GM18951 (cell line): ENCODE measurements at regions not wholly inside any gene's neighbourhood (a gene's known extent, or its start where the extent isn't known, plus 50 kb on each side); places are given as distances from the start of the nearest gene placed in this dataset.
"Not testable (repeated sequence)": the region's sequence is repeated elsewhere in the genome, so short reads cannot be mapped to it uniquely, and the experiment has no call there.

Source experiments
- POLR2A ChIP-seq: IDR thresholded peaks from 4 replicates; pipeline ENCODE4 v1.6.1; 2011; ENCODE audit warnings: mild to moderate bottlenecking; ENCODE audit not compliant: insufficient read length, insufficient read depth; ENCODE audit errors: extremely low read depth
- in situ Hi-C: fragments of 300-500 bp; cut with MboI; formaldehyde crosslinking; loops from one replicate; pipeline ENCODE4 v1.12.0; 2022; ENCODE audit warnings: low sequenced_read_pairs, mixed read lengths, inconsistent platforms; ENCODE audit not compliant: unreplicated experiment

DNA sequence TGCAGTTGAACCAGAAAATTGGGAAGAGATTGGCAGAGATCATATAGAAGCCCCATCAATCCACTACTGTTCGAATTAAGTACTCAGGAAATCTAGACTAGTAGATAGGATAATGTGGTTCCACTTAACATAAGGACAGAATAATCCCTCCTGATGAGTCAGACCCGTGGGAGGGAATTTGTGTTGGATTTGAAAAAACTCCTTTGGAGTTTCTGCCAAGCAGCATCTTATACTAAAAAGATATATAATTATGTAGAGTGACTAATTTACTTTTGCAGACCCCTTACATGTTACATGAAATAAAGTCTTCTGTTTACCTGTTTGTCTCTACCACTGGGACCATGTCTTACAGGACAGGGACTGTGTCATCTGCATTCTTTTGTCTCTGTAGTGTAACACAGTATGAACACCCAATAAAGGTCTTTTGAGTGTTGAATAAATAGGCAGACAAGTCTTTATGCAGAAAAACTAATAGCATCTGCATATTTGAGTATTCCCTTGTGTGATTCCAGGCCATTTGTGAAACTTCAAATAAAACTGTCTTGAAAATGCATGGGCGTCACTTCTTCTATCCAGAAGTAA lies 122.6 kb upstream of the DNAJC10 start:
- in situ Hi-C loops, result no loop called here

DNA sequence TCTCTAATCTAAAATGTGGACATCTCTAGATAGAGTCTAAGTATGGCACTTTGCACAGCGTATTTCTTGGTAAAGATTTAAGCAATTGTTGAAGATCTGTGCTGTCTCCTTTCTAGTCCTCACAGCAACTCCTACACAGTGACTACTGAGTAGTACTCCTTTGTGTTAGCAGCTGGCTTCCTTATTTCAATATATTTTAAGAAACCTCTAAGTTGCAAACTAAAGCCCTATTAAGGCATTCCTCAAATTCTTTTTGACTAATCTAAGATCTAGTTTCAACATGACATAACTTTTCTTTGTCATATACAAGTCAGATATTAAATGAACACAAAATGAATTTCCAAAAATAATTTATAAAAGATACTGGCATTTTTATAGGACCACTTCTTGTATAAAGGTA lies 121.8 kb upstream of the DNAJC10 start:
- in situ Hi-C loops, result no loop called here
- no peak for TF ChIP-seq POLR2A

More for the DNA sequence above, 122.6 kb upstream of the DNAJC10 start:
- TF ChIP-seq POLR2A, result no peak

DNA sequence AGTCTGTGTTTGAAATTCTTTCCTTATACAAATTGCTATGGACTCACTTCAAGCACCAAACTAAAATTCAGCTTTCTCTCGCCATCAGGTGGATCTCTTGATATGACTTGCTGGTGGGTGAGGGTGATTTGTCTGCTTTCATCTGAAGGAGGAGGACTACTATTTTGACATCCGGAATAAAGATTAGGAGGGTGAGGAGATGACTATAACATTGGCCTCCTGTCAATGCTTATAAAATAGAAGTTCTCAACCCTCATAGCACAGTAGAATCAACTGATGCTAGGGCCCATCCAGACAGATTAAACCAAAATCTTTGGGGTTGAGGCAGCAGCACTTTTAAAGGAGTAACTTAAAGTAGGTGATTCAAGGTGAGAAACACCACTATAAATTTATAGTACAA lies 120.4 kb upstream of the DNAJC10 start:
- in situ Hi-C loops, result no loop called here
- TF ChIP-seq POLR2A, result no peak

GRCh38 chr2:182597570-182598295 lies 118.3 kb upstream of the DNAJC10 start:
- TF ChIP-seq POLR2A, result no peak

GRCh38 chr2:182598626-182599025 lies 117.4 kb upstream of the DNAJC10 start:
- in situ Hi-C loops, result no loop called here
- no peak for TF ChIP-seq POLR2A

More at GRCh38 chr2:182597570-182598295, 118.3 kb upstream of the DNAJC10 start:
- in situ Hi-C loops, result no loop called here

DNA sequence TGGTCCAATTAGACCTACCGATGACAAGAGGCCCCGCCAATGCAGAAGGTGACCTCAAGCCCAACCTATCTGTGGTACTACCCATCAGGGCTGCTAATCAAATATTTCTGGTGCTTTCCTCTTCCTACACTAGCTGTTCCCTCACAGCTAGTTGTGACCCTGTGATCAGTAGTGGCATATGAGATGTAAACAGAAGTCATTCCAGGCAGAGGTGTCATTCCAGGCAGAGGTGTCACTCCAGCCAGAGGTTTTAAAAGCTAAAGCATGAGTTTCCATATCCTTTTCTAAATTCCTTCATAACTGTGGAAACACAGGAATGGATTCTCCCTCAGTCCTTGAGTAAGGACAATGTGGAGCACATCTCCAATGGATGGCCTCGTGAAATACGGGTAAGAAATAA lies 110.9 kb upstream of the DNAJC10 start:
- no peak for TF ChIP-seq POLR2A
- in situ Hi-C loops, result no loop called here

DNA sequence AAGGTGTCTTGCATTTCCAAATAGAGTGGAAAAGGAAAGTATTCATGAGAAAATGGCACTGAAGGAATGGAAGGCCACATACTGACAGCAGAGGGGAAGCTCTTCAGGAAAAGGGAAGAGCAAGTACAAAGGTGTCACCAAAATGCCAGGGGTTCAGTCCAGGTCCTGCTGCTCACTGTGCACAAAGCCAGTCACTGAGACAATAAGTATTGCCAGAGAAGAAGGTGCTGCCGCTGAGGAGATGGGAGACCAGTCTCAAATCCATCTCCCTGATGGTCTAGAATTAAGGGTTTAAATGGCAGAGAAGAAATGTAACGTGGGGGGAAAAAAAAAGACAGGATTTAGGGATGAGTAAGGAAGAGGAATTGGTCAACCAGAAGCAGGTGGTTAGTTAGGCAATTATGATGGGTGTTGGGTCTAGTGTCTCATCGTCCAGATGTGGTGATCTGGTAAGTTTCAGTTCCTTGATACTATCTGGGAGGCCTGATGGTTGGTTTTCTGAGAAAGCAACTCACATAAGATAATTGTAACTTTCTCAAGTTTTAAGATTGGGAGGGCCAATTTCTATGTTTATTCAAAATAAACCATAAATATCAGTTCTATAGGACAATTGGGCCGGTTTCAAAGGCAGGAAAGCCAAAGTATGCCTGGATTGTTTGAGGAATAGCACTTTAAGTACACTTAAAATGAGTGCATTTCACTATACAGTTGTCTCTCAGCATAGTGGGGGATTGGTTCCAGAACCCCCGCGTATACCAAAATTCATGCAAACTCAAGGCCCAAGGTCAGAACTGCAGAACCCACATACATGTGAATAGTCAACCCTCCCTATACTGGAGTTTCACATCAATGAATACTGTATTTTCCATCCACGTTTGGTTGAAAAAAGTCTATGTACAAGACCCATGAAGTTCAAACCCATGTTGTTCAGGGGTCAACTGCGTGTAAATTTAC lies 109.1 kb upstream of the DNAJC10 start:
- in situ Hi-C loops, result no loop called here
- no peak for TF ChIP-seq POLR2A

GRCh38 chr2:182608181-182608845 lies 107.7 kb upstream of the DNAJC10 start:
- in situ Hi-C loops, result no loop called here
- no peak for TF ChIP-seq POLR2A

- in situ Hi-C loops, result not testable (repeated sequence)
These were observed 107.1 kb upstream of the DNAJC10 start for GRCh38 chr2:182609005-182609404.

DNA sequence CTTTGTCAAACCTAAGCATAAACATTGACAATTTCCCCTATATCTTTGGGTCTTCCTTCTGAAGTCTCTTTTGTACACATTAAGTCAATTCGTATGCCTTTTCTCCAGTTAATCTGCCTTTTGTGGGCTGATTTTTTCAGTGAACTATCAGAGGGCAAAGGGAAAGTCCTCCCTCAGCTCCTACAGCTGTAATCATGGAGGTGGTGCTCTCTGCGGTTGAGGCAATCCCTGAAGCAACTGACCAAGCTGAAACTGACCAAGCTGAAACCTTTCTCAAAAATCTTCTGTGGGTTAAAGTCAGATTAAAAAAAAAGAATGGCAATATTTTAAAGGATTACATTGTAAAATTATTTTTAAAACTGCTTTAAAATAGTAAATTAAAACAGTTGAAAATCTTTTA lies 105.8 kb upstream of the DNAJC10 start:
- no peak for TF ChIP-seq POLR2A
- in situ Hi-C loops, result no loop called here

DNA sequence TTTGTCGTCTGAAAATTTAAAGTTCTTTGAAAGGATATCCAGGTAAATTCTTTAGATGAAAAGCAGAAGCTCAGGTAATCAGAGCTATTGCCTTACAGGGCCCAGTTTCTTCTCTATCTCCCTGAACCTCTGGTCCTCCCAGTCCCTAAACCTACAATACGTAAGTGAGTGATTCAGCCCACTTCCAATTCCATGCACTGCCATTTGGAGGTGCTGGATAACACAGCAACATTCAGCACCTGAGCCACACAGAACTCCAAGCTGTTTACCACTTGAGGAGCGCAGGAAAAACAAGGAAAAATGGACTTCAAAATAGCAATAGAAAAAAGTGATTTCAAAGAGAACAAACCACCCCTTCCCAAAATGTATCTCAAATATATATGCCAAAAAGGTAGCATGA lies 105.0 kb upstream of the DNAJC10 start:
- TF ChIP-seq POLR2A, result no peak
- in situ Hi-C loops, result no loop called here

GRCh38 chr2:182615036-182615435 lies 101.0 kb upstream of the DNAJC10 start:
- in situ Hi-C loops, result no loop called here

DNA sequence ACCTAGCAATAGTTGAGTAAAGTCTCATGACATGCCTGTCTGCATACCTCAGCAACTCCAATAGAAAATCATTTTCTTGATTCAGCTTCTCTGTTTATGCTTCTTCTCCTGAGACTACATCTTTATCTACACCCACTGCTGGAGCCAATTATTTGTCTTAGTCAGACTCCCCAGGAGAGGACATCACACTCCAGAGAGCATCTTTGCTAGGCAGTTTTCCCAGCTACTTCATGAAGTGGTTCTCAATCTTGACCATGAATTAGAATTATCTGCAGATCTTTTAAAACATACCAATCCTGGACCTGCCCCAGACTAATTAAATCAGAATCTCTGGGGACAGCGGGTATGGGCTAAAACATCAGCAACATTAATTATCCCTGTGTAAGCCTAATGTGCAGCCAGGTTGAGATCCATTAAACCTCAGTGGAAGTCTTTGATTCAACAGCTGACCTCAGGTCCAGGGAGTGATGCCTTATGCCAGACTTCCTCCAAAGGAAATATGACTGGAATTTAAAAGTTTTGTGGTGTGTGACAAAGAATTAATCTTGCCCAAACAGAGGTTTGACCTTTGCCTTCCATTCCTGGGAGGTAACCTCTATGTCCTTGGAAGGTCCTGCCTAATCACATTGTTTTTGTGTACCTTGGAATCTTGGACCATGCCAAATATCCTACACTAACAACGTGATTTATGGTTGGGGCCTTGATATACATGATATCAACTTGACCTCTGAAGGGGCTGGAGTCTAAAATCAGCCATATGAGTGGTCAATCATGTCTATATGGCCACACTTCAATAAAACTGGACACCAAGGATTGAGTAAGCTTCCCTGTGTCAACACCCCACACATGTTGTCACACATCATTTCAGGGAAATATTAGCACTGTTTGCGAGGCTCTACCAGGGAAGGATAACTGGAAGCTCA lies 99.3 kb upstream of the DNAJC10 start:
- in situ Hi-C loops, result no loop called here
- TF ChIP-seq POLR2A, result no peak

More at GRCh38 chr2:182615036-182615435, 101.0 kb upstream of the DNAJC10 start:
- no peak for TF ChIP-seq POLR2A
